ENCODE measurements at regions not wholly inside any gene's neighbourhood (a gene's known extent, or its start where the extent isn't known, plus 50 kb on each side); places are given as distances from the start of the nearest gene placed in this dataset.

DNA sequence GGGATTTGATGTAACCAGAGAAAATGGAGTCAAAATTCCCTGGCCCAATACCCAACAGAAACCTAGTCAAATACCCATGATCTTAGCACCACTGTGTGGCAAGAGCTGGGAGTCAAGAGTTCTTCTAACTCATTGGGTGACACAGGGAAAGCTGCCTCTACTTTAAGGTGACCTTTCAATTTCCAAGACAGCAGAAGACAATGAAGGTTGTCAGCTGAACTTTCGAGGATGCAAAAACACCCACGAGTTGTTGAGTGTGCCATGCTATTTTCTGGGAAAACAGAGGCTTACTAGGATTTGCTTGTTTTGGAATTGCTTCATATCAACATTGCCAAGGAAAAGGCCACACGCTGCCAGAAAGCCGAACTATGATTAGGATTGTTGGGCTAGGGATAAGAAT, 61.6 kb upstream of the CYRIA start (continued):
- TF ChIP-seq EZH2phosphoT487 (IDR thresholded peaks at IDR 0.05; ENCODE audit: borderline replicate concordance) (no peak), SRF (IDR thresholded peaks at IDR 0.05; ENCODE audit: low read depth) (no peak), JUND (IDR thresholded peaks at IDR 0.05) (no peak), POLR2AphosphoS5 (IDR thresholded peaks at IDR 0.05; ENCODE audit: low read depth, low read length) (no peak), EGR1 (IDR thresholded peaks at IDR 0.05; ENCODE audit: low read depth) (no peak)
- TF ChIP-seq, protein P1, sequence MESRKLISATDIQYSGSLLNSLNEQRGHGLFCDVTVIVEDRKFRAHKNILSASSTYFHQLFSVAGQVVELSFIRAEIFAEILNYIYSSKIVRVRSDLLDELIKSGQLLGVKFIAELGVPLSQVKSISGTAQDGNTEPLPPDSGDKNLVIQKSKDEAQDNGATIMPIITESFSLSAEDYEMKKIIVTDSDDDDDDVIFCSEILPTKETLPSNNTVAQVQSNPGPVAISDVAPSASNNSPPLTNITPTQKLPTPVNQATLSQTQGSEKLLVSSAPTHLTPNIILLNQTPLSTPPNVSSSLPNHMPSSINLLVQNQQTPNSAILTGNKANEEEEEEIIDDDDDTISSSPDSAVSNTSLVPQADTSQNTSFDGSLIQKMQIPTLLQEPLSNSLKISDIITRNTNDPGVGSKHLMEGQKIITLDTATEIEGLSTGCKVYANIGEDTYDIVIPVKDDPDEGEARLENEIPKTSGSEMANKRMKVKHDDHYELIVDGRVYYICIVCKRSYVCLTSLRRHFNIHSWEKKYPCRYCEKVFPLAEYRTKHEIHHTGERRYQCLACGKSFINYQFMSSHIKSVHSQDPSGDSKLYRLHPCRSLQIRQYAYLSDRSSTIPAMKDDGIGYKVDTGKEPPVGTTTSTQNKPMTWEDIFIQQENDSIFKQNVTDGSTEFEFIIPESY (IDR thresholded peaks at IDR 0.05; ENCODE audit: extremely low read depth, insufficient replicate concordance, low read length): no peak

DNA sequence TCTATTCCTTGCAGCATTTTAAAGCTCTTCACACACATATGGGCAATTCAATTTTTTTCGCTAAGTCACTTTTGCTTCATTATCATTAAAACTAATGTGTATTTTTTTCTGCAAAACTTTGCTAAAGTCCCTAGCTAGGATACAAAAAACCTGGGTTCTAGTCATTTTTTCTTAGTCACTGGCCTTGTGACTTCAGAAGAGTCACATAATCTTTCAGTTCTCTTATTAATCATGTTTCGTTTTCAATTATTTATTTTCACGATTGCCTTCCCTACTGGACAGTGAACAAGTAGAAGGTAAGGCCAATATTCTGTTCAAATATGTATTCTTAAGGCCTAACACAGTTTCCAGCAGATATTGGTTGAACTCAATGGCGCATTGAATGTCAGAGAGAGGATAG, 60.9 kb upstream of the CYRIA start:
- CTCF ChIA-PET: interaction anchor here (1.0 kb wide), 2 partner anchors 108 to 113 kb away, joined by 3 to 5 read pairs; no protein-coding TSS in a partner anchor
- TF ChIP-seq JUND (IDR thresholded peaks at IDR 0.05): no peak
- TF ChIP-seq, protein P2, sequence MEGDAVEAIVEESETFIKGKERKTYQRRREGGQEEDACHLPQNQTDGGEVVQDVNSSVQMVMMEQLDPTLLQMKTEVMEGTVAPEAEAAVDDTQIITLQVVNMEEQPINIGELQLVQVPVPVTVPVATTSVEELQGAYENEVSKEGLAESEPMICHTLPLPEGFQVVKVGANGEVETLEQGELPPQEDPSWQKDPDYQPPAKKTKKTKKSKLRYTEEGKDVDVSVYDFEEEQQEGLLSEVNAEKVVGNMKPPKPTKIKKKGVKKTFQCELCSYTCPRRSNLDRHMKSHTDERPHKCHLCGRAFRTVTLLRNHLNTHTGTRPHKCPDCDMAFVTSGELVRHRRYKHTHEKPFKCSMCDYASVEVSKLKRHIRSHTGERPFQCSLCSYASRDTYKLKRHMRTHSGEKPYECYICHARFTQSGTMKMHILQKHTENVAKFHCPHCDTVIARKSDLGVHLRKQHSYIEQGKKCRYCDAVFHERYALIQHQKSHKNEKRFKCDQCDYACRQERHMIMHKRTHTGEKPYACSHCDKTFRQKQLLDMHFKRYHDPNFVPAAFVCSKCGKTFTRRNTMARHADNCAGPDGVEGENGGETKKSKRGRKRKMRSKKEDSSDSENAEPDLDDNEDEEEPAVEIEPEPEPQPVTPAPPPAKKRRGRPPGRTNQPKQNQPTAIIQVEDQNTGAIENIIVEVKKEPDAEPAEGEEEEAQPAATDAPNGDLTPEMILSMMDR (IDR thresholded peaks at IDR 0.05 in 2 of 3, conservative IDR thresholded peaks at IDR 0.05 in 1 of 3; ENCODE audit: borderline replicate concordance in 1 of 3, insufficient read depth in 1 of 3, low read depth in 2 of 3, low read length in 2 of 3): no peak

More for the DNA sequence above, 60.9 kb upstream of the CYRIA start:
- ATAC-seq (no peak), DNase-seq (ENCODE audit: low read depth, low spot score) (no peak)
- Histone ChIP-seq H4K20me1 (ENCODE audit: insufficient read depth) (no peaks in the 10 kb centered on the region), H3K27ac (ENCODE audit: low read depth, low read length) (no peak overlapping the region), H2AFZ (ENCODE audit: low read depth, low read length, poor library complexity, severe bottlenecking) (no peak overlapping the region), H3K4me1 (ENCODE audit: control insufficient read depth in 1 of 2, insufficient read depth in 2 of 2, low read length in 2 of 2) (no peaks in the 10 kb centered on the region), H3K36me3 (ENCODE audit: control insufficient read depth in 1 of 2, insufficient read depth in 2 of 2, low read length in 2 of 2) (no peaks in the 10 kb centered on the region), H3K4me3 (replicated peaks in 1 of 2; ENCODE audit: low read depth in 1 of 2, low read length in 2 of 2) (no peak overlapping the region), H3K9ac (ENCODE audit: low read length) (no peak overlapping the region), H3K9me3 (ENCODE audit: control insufficient read depth in 1 of 2, insufficient read depth in 1 of 2, low read depth in 1 of 2, low read length in 2 of 2) (no peaks in the 10 kb centered on the region), H3K79me2 (ENCODE audit: insufficient read depth, low read length) (no peaks in the 10 kb centered on the region), H3K27me3 (ENCODE audit: insufficient read depth, low read length) (peaks cover 14% of the 10 kb centered on the region; the same call in 1 of the 2 replicates), H3K4me2 (ENCODE audit: low read length) (no peak overlapping the region), H3K9me2 (ENCODE audit: insufficient read depth) (no peaks in the 10 kb centered on the region)
- ChIA-PET POLR2A (no interaction called here), RAD21 (ENCODE audit: low non-redundant PET in 1 of 2, low total read pairs in 2 of 2, uncharacterized antibody in 2 of 2, unreplicated experiment in 2 of 2) (no interaction called here)
- intact Hi-C loops (cut with micrococcal nuclease): no loop called here
- BruUV-seq (replicated peaks): no TSS peak

Measured in HCT116 (cell line).